ENCODE measurements at regions not wholly inside any gene's neighbourhood (a gene's known extent, or its start where the extent isn't known, plus 50 kb on each side); places are given as distances from the start of the nearest gene placed in this dataset.

DNA sequence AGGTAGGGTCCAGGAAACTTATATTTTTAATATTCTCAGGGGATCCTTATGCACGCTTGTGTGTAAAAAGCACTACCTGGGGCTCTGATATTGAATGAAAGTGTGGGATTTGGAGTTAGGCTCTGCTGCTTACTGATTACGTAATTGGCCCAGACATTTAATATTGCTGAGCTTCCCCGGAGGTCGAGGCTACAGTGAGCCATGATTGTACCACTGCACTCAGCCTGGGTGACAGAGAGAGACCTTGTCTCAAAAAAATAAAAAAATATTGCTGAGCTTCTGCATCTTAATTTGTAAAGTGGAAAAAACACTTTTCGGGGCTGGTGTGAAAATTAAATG, 62.2 kb upstream of the KIF26B start:
- peak; percentile 27 for DNase-seq (ENCODE audit: low read depth)
- TF ChIP-seq, protein P1, sequence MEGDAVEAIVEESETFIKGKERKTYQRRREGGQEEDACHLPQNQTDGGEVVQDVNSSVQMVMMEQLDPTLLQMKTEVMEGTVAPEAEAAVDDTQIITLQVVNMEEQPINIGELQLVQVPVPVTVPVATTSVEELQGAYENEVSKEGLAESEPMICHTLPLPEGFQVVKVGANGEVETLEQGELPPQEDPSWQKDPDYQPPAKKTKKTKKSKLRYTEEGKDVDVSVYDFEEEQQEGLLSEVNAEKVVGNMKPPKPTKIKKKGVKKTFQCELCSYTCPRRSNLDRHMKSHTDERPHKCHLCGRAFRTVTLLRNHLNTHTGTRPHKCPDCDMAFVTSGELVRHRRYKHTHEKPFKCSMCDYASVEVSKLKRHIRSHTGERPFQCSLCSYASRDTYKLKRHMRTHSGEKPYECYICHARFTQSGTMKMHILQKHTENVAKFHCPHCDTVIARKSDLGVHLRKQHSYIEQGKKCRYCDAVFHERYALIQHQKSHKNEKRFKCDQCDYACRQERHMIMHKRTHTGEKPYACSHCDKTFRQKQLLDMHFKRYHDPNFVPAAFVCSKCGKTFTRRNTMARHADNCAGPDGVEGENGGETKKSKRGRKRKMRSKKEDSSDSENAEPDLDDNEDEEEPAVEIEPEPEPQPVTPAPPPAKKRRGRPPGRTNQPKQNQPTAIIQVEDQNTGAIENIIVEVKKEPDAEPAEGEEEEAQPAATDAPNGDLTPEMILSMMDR (IDR thresholded peaks at IDR 0.05; ENCODE audit: insufficient read depth, low read depth, low read length): no peak
- H3K4me3 ChIP-seq (ENCODE audit: low read depth, low read length): no peak overlapping the region

DNA sequence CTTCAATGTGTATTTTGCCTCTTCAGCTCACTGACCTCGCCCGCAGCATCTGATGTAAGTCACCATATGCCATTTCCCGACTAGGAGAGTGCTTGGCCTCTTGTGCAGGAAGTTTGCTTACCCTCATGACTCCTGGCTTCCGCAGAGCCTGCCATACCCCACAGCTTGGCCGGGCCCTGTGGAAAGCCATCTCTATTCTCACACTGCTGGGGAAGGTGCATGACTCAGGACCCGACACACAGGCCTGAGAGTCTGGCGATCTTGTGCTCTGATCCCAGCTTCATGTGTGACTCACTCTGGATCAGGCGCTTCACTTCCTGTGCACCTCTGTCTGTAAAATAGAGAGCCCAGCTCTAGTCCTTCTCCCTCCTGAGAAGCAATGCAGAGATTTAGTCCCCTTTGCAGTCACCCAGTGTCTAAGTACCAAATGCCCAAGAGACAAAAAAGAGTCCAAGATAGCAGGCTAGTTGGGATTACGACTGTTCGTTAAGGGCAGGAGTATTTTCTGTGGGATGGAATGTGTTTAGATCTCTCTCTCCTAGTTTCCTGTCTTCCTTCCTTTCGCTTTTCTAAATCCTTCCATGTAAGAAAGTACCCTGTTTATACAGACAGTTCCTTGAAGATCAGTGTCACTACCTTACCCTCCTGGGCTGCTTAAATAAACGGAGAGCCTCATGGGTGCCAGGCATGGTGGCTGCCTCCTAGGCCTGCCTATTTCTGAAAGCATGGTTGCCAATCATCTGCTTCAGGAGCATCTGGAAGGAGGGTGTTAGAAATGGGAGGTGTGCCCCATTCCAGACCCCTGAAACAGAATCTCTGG, 62.8 kb upstream of the KIF26B start:
- peak; percentile 98 for DNase-seq (ENCODE audit: low read depth)
- TF ChIP-seq, protein P1 (IDR thresholded peaks at IDR 0.05; ENCODE audit: insufficient read depth, low read depth, low read length): no peak
- H3K4me3 ChIP-seq (ENCODE audit: low read depth, low read length): no peak overlapping the region

DNA sequence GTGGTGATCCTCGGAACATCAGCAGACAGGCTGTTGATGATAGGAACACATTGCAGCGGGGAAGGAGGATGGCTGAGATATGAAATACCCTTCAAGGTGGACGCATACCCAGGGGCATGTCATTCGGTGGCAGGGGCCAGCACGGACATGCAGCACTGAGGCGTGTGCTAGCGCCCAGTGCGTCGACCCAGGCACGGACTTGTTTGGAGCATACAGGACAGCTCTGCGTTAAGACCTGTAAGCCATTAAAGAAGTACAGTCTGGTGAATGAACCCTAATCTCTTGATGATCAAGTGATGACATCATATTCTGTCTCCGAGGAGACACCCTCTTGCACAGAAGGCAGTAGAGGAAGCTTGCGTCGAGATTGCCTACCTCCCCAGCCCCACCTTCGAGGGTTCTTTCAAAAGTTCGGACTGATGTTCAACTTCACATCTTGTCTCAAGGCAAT, 63.6 kb upstream of the KIF26B start:
- H3K4me3 ChIP-seq (ENCODE audit: low read depth, low read length): no peak overlapping the region
- TF ChIP-seq, protein P1 (IDR thresholded peaks at IDR 0.05; ENCODE audit: insufficient read depth, low read depth, low read length): no peak
- peak; percentile 39 for DNase-seq (ENCODE audit: low read depth)

DNA sequence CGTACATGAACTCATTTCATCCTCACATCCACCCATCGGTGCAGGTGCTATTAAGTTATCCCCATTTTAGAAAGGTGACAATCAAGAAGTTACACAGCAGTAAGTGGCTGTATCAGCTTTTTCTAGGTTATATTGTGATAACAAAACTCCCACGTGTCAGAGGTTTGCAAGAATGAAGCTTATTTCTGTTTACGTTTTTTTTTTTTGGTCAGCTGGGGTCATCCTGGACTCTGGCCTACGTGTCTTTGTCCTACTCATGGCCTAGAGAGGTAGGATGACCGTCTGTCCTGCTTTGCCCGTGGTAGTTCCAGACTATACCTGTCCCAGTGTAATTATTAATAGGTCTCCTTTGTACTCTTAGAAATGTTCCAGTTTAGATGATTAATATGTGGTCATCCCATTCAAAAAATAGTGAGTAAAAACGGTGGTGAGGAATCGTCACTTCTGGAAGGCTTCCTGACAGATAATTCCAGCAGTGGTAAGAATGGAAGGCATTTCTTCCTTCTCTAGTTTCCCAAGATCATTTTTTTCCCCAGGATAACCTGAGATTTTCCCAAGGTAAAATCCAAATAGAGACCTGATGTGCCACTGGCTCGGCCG, 64.2 kb upstream of the KIF26B start:
- H3K4me3 ChIP-seq (ENCODE audit: low read depth, low read length): no peak overlapping the region
- TF ChIP-seq, protein P1 (IDR thresholded peaks at IDR 0.05; ENCODE audit: insufficient read depth, low read depth, low read length): no peak
- DNase-seq (ENCODE audit: low read depth): no peak

DNA sequence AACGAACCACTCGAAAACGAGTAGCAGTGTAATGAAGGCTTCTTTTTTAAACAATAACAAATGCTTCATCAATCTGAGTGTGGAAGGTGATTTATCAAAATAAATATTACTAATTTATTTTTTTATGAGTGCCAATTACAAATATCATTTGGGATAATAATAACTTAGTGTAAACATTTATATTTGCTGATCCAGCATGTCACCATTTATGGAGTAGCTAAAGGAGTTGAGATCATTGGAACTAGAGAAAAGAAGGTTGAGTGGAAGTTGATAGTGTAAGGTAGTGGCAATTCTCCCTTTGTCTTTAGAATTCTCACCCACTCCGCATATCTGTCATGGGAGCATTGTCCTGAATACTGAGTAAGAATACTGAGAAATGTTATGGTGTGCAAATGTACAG, 67.1 kb upstream of the KIF26B start:
- TF ChIP-seq, protein P1 (IDR thresholded peaks at IDR 0.05; ENCODE audit: insufficient read depth, low read depth, low read length): no peak
- H3K4me3 ChIP-seq (ENCODE audit: low read depth, low read length): no peak overlapping the region
- no peak for DNase-seq (ENCODE audit: low read depth)

DNA sequence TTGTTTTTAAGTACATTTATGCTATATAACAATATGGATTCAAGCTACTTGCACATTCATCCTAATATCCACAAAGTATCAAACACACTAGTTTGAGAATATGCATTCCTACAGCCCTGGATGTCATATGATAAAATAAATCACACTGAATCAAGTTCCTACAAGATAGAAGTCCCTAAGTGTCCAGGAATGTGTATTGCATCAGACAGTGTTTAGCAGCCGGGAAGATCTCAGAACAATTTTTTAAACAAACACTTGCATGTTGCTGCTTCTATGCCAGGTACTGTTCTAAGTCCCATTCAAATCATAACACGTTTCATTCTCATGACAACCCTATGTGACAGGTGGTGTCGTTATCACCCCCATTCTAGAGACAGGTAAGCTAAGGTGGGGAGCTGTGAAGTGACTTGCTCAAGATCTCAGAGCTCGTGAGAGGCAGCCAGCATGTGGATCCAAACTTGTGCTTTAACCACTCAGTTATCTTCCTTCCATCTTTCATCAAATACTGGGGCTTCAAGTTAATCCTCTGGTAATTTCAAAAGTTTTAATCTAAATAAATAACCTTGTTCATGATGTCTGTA, 68.3 kb upstream of the KIF26B start:
- DNase-seq (ENCODE audit: low read depth): peak; percentile 79
- TF ChIP-seq, protein P1 (IDR thresholded peaks at IDR 0.05; ENCODE audit: insufficient read depth, low read depth, low read length): no peak
- no peak overlapping the region for H3K4me3 ChIP-seq (ENCODE audit: low read depth, low read length)

Data from fibroblast of villous mesenchyme (primary cell).